Posterior vena cava (tissue), 2 donors: ENCODE measurements at regions not wholly inside any gene's neighbourhood (a gene's known extent, or its start where the extent isn't known, plus 50 kb on each side); places are given as distances from the start of the nearest gene placed in this dataset.
"Not testable (repeated sequence)": the region's sequence is repeated elsewhere in the genome, so short reads cannot be mapped to it uniquely, and the experiment has no call there.

ENCODE experiments used
- DNase-seq: peaks from one replicate; pipeline ENCODE4 v3.0.0-alpha.2; 2020; ENCODE audit warnings: low spot score
- intact Hi-C, 2 donors: fragments of 100-400 bp; cut with DNase I; formaldehyde crosslinking; loops; one replicate each; pipeline versions ENCODE4 v1.14.1 to v1.14.2; 2022 to 2023
- donor health status: DM: yes; HTN: yes; CAD: no.
- donor health status: DM: yes; HTN: yes; CAD: no.

DNA sequence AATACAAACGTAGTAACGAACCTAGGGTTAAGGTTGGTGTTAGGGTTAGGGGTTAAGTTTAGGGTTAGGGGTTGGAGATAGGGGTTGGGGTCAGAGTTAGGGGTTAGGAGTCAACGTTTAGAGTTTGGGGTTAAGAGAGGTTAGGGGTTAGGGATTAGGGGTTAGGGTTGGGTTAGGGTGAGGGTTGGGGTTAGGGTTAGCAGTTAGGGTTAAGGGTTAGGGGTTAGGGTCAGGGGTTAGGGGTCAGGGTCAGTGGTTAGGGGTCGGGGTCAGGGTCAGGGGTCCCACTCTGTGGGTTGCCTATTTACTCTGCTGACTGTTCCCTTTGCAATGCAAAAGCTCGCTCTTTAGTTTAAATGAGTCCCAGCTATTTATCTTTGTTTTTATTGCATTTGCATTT, 275.5 kb downstream of the CCDC74A start:
- intact Hi-C loops, DNase-seq: not testable (repeated sequence)

GRCh38 chr2:131812605-131813004, 284.9 kb downstream of the CCDC74A start:
- DNase-seq, intact Hi-C loops: not testable (repeated sequence)

GRCh38 chr2:131813378-131813777, 285.7 kb downstream of the CCDC74A start:
- DNase-seq, result peak; percentile 53
- intact Hi-C loops, result not testable (repeated sequence)

- DNase-seq, result peak; percentile 66
- intact Hi-C loops, result not testable (repeated sequence)
These were observed 290.7 kb downstream of the CCDC74A start for GRCh38 chr2:131818267-131818973.

DNA sequence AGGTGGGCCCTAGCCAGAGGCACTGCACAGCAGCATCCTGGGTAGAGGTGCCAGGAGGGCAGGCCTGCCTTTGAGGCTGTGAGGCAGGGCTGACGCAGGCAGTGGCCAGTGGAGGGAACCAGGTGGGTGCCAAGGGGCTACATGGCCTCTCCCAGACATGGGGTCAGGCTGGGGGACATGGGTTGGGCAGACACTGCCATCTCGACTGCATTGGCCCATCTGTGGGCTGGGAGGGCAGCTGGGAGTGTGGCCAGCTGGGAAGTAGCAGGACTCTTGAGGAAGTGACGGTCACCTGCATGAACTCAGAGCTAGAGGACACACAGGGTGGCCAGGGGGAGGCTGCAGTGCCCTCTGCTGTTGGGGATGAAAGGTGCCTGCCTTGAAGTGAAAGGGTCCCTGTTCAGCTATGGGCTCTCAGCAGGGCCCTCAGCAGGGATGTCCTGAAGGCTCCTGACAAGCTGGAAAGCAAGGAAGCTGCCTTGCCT, 294.6 kb downstream of the CCDC74A start:
- intact Hi-C loops, result not testable (repeated sequence)

DNA sequence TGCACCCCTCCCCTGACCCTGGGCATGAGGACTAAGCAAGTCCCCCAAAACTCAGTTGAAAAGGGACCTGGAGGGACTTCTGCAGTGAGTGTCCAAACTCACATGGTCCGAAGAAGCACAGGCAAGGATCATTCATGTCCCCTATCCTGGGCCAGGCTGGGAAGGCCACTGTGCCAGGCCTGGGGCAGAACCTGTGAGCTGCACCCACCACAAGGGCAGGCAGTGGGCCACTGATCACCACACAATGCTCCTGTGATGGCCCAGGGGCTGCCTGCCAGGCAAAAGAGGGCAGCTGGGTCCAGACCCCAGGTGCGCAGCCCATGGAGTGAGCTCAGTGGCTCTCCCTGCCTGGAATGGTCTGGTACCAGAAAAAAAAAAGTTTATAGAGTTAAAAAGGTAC, 295.4 kb downstream of the CCDC74A start:
- intact Hi-C loops, result not testable (repeated sequence)
- DNase-seq, result peak; percentile 61

More for the DNA sequence above, 294.6 kb downstream of the CCDC74A start:
- peak; percentile 58 for DNase-seq

- intact Hi-C loops, DNase-seq: not testable (repeated sequence)
These were observed 297.3 kb downstream of the CCDC74A start for GRCh38 chr2:131824986-131825385.

DNA sequence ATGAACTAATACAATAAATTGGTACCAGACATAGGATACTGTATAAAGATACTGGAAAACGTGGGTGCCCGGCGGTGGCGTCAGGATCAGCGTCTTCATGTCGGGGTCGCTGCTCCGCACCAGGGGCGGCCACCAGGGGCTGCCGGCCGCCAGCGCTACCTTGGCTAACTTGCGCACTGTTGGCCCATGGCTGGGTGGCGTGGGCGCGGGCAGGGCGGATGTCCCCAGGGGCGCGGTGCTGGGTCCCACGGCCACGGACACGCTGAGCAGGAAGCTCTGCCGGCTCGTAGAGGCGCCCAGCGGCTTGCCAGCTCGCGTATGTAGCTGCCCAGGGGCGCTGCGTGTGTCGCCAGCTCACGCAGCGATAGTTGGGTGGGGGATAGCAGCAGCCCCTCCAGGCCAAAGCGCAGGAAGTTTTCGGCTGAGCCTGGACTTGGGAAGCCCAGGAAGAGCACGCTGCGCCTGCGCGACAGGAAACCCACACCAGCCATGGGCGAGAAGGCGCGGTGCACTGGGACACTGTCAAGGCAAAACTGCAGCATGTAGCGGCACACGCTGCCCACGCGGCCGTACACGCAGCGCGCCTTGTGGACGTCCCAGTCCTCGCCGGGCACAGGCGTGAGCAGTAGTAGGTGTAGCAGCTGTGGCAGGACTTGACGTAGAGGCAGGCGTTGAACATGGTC, 299.9 kb downstream of the CCDC74A start:
- DNase-seq, result peak; percentile 60
- intact Hi-C loops, result no loop called here

DNA sequence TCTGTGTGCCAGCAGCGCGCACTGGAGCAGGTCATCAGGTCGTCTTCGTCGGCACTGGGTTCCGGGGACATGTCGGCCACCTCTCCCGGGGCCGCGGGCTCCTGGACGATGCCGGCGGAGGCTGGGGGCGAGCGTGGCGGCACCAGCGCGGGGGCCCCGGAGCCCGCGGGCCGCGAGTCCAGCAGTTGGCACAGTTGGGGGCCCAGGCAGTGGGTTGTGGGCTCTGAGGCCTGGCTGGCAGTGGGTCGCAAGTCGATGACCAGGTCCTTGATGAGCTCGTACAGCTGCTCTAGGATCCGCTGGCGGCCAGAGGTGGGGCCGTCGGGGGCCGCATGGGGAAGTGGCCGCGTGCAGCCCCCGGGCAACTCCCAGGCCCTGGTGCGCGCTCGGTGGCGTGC, 300.5 kb downstream of the CCDC74A start:
- intact Hi-C loops, result no loop called here
- no peak for DNase-seq

- DNase-seq, result peak; percentile 73
- intact Hi-C loops, result not testable (repeated sequence)
These were observed 301.2 kb downstream of the CCDC74A start for GRCh38 chr2:131828633-131829455.

- intact Hi-C loops, result not testable (repeated sequence)
- peak; percentile 79 for DNase-seq
These were observed 302.0 kb downstream of the CCDC74A start for GRCh38 chr2:131829456-131830241.

- intact Hi-C loops, result not testable (repeated sequence)
These were observed 302.7 kb downstream of the CCDC74A start for GRCh38 chr2:131830242-131830945.

DNA sequence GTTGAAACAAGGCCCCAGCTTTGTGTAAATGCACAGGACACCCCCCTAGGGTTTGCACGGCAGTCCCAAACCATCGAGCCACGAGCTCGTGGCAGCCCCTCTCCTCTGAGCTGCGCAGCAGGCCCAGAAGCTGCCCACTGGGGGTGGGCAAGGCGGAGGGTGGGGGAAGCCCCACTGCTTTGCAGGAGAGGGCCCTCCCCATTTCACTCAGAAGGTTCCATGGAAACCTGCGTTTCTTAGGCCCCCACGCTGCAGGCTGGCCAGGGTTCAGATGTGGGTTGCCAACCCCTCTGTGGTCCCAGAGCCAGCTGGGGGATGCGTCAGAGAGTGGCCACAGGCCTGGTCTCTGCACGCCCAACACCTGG, 303.2 kb downstream of the CCDC74A start:
- DNase-seq, intact Hi-C loops: not testable (repeated sequence)

More at GRCh38 chr2:131830242-131830945, 302.7 kb downstream of the CCDC74A start:
- DNase-seq, result peak; percentile 80

DNA sequence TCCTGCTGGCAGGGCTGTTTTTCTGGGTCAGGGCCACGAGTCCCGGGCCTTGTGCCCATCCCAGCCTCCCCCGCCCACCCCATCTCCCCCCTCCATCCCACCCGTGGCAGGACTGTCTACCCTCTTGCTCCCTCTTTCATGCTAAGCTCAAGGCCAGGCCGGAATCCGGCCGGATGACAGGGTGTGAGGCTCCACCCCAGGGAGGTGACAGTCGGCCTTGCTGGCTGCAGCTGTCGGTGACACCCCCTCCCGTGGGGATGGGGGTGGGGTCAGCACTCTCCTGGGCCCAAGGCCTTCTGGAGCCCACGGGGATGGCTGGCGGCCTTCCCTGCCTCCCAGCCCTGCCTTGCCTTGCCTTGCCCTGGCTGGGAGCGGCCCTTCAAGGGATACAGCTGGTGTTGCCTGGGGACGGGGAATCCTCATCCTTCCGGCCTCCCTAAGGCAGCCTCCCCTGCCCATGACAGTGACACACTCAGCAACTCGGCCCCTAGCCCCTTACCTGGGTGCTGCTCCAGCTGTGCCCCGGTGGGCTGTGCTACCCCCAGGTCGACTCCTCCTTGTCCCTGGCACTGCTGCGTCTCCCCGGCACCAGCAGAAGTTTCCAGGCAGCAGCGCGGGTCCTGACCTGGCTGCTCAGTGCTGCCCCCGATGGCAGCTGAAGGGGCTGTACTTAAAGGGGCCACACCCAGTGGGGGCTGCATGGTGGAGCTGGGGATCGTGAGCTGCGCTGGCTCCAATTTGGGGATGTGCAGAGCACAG, 303.9 kb downstream of the CCDC74A start:
- intact Hi-C loops, DNase-seq: not testable (repeated sequence)

GRCh38 chr2:131832209-131832780, 304.6 kb downstream of the CCDC74A start:
- DNase-seq, intact Hi-C loops: not testable (repeated sequence)

- DNase-seq, intact Hi-C loops: not testable (repeated sequence)
These were observed 305.2 kb downstream of the CCDC74A start for GRCh38 chr2:131832917-131833316.
